IPS-NIHi11 (cell line): ENCODE measurements at regions not wholly inside any gene's neighbourhood (a gene's known extent, or its start where the extent isn't known, plus 50 kb on each side); places are given as distances from the start of the nearest gene placed in this dataset.
"Not testable (repeated sequence)": the region's sequence is repeated elsewhere in the genome, so short reads cannot be mapped to it uniquely, and the experiment has no call there.

Source experiments
- DNase-seq: peaks from one replicate; pipeline ENCODE4 v3.0.0; 2012; ENCODE audit warnings: mixed read lengths, low spot score

DNA sequence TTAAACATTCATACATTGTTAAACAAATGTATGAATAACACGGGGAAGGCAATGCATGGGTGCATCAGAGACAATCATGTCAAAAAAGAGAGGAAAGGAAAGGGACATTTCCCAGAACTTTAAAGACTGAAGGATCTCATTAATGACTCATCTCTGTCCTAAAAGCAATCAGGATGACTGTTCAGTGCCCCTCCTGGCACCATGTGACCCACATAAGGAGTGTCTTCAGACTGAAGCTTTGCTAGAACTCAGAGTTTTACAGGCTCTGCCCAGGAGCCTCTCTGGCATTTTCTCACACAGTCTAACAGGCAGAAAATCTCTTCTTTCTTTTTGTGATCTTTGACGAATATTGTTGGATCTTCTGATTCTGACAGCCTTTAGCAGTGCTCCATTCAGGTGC is 315.3 kb downstream of the OTUD1 start:
- DNase-seq = no peak

DNA sequence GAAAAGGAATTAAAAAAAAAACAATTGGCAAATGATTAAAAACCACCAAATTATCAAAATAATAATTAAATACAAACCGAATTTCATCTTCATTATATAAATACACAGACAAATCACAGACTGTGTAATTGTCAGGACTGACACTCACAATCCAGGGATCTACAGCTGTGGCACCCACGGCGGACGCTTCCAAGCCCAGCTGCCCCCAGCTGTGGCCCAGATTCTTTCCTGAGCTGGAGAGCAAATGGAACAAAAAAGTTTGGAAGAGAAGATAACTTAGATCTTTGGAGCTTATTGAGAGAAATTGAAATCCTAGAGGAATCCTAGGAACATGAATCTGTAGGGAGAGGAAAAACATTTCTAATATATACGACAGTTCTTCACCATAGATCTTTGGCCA is 316.1 kb downstream of the OTUD1 start:
- DNase-seq = no peak

DNA sequence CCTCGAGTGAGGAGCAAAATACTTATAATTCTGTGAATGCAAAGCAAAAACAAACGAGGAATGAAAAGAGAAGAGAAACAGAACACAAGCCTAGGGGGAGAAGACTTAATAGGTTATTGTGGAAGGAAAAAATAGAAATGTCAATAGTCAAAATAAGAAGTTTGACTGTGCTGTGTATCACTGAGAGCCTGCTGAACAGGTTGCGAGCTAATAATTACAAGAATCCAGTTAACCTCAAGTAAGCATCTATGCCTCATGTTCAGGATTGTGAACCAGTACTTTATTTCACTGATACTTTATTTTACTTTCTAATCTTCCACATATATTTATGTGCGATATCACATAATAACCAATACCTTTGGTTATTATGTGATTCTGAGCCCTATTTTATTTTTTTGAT is 316.7 kb downstream of the OTUD1 start:
- no peak for DNase-seq

DNA sequence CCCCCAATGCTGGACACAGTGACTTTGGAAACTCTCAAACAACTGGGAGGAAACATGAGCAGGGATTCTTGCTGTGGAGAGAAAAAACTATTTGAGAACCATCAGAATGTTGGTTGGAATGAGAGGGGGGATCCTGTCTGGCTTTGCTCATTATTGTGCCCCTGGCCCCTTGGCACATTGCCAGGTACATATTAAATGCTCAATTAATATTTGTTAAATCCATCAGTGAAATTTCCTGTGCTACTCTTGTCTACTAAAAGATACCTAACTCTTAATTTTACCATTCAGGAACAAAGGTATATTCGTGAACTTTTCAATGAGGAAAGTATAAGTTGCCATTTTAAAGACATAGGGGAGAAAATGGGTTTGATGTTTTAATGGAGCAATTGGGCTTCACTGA is 329.4 kb downstream of the OTUD1 start:
- DNase-seq = no peak

DNA sequence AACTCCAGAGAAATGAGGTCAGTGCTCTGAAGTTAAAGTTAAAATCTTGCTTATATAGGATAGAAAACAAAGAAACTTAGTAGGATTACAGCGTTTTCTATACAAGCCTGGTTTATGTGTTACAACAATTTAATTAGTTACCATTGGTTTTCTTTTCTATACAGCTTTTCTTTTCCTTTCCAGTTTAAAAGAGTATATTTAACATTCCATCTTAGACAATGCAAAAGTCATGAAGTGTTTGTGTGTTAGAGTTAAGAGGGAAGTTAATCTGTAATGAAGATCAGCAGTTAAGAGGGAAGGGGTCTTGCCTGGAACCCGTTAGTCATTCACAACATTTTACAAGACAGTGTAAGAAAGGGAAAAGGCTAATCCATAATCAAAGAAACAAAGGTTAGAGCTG is 338.3 kb downstream of the OTUD1 start:
- DNase-seq = no peak

DNA sequence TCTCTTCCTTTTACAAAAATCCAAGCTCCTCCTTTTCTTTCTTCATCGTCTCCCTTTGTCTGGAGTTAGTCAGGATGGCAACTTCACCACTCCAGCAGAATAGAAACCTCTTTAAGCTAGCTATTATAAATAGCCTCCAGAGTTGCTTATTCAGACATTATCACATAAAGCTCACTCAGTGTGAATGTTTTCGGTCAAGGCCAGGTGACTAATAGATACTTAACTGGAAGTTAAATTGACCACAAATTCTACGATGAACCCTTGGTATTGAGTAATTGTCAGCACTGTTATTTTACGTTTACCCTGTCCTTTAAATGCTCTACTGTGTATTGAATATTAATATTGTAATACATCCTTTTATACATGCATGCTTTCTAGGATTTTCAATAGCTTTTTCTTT is 340.4 kb downstream of the OTUD1 start:
- DNase-seq = no peak

DNA sequence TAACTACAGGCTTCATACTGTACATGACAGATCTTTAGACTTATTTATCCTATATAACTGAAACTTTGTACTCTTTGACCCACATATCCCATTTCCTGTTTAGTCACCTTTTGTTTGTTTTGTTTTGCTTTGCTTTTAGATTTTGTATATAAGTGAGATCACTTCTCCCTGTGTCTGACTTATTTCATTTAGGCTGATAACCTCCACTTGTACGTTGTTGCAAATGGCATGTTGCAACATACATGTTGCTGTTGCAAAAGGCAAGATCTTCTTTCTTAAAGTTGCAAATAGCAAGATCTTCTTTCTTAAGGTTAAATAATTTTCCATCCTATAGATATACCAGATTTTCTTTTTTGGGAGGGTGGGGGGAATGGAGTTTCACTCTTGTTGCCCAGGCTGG is 341.5 kb downstream of the OTUD1 start:
- DNase-seq = no peak

DNA sequence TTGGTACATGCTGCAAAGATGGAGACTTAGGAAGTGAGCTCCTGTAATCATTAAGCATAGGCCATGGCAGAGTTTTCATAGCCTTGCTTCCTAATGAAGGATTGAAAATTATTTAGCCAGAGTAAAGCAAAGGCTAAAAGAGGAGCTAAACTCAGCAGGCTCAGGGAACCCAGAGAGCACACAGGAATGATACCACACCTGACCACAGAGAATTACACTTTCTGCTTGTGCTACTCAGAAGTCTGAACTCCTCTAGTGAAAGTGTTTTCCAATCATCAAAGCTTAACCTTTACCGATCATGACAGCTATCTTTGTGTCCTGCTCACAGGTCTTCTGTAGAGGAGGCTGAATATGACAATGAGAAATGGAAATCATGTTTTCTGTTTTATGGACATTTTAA is 347.7 kb downstream of the OTUD1 start:
- no peak for DNase-seq

DNA sequence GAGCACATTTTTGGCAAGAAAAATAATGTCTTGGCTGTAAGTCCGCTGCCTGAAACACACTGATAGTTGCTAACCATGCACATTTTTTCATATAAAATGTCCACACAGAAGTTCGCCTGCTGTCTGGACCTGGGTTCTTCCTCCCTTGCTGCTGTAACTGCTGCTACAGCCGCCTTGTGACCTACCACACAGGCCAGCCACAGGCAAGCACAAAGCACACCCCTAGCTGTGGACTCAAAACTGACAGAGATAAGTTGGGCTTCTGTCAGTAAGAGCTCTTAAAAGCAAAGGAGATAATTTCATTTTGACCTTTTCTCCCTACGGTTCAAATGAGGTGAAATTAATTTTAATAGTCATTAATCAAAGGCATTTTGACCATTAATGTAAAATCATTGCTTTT is 354.7 kb downstream of the OTUD1 start:
- no peak for DNase-seq

DNA sequence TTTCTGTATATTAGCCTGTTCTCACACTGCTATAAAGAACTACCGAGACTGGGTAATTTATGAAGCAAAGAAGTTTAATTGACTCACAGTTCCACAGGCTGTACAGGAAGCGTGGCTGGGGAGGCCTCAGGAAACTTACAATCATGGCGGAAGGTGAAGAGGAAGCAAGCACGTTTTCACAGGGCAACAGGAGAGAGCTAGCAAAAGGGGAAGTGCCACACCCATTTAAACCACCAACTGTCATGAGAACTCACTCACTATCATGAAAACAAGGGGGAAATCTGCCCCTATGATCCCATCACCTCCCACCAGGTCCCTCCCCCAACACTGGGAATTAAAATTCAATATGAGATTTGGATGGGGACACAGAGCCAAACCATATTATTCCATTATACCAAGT is 358.6 kb downstream of the OTUD1 start:
- not testable (repeated sequence) for DNase-seq

DNA sequence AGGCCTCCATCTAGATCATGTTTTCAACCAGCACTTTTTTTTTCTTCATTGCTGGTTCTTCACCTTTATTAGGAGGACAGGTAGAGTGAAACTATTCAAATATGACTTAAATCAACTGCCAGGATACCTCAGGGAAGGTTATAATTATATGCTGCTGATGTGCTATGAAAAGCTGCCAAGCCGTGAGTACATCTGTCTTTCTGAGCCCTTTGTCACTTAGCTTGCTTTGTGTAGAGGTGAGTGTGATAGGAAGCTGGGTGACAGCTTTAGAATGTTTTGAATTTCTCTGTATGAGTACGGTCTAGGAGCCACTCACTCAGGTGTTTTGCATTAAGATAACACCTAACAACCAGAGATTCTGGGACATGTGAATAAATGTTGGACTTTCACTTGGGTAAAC is 365.2 kb downstream of the OTUD1 start:
- DNase-seq = no peak

DNA sequence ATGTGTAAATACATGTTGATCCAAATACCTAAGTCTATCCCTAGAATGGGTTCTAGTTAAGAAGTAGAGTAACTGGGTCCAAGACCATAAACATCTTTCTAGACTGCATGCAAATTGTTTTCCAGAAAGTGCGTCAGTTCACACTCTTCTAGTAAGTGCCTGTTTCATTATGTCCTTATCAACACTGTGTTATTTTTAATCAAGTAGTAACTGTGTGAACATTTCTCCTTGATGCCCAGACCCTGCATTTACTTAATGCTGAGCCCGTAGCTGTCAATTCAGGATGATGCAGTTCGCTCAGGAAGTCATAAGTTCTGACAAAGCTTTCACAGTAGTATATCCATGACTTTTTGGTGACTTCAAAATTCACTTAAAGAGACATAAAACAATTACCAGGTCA is 374.8 kb downstream of the OTUD1 start:
- no peak for DNase-seq

DNA sequence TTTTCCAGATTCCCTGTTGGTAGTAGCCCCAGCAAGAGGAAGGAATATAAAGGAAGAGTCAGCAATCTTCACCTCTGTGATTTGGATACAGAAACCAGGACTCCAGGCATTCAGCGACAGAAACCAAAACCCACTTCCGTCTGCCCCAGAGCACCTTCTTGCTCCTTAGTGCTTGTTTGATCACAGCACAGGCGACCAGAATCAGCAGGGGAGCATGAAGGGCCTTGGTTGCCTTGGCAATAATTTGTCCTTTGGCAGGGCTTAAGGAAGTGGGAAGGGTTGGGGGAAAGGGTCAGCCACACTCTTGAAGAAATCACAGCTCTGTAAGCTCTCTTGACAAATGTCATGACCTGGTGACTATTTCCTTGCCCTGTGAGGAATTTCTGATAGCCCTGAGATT is 379.6 kb downstream of the OTUD1 start:
- peak; percentile 4 for DNase-seq

DNA sequence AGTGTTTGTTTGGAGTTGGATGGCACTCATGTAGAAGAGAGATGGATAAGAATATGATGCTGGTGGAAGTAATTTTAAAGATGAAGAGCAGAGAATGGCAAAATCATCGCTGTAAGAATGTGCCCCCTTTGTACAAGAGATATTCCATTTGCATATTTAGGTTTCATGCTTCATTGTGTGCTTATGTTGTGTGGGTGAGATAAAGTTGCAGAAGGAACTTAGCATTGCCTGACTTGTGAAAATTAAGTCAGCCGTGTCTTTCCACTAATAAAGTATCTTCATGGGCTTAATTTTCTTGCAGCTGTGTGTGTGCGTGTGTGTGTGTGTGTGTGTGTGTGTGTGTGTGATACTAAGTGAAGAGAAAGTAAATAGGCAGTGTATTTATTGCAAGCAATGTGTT is 381.9 kb downstream of the OTUD1 start:
- no peak for DNase-seq

DNA sequence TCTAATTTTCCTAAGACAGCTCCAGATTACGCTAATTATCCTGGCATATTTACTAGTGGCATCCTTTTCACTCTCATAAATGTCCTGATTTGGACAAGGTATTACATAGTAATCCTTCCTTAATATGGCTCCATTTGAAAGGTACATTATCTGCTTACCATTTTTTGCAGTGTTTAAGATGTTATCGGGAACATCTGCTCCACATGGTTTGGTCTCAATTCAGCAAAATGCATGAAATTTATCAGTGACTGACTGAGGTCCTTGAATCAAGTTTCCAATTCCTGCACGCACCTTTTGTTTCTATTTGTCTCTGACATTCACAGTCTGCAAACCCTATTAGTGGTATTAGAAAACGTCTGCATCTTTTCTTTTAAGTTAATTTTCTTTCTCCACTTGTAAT is 384.1 kb upstream of the KIAA1217 start:
- DNase-seq = no peak

DNA sequence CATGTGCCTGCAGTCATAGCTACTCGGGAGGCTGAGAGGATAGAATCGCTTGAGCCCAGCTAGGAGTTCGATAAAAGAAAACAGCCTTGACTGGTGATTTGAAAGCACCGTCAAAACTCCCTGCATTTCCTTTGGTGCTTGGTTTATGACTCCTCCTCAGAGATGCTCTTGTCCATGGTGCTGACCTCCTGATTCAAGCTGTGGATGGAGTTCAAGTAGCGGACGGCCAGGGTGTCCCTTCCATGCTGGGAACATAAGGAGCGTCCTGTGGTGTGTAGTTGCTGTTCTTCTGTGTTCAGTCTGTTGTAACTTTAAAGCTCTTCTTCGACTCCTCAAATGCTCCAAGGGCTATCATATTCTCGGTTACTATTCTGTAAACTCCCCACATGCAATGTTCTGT is 382.5 kb upstream of the KIAA1217 start:
- peak; percentile 75 for DNase-seq

DNA sequence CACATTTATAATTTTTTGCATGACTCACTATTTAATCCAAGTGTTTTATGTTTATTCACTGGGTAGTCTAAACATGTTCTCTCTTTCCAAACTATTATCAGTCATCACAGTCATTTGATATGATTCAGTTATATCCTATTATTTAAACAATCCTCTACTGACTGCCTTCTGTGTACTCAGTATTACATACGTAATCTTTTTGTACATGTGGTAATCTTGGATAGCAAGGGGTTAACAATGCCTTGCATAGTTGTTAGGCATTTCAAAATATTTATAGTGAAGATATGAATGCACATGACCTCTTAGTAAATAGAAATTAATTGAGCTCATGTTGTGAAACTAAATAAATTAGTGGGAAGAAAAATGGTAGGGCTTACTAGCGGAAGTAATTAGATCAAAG is 379.4 kb upstream of the KIAA1217 start:
- no peak for DNase-seq

DNA sequence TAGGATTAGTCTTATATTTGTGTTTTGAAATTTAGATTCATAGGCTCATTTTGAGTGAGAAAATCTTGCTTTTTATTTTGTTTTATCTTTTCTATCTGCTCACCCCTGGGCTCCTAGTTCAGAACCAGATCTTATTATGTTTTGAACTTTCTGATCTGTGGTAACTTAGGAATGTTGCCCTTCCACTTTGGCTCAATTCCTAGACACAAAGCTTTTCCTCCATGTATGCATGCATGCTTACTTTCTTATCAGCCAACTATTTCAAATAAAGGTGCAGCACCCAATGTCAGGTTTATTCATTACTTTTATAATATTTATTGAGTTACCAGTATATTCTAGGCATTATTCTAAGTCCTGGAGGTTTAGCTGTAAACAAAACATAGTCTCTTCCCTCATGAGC is 374.8 kb upstream of the KIAA1217 start:
- no peak for DNase-seq

DNA sequence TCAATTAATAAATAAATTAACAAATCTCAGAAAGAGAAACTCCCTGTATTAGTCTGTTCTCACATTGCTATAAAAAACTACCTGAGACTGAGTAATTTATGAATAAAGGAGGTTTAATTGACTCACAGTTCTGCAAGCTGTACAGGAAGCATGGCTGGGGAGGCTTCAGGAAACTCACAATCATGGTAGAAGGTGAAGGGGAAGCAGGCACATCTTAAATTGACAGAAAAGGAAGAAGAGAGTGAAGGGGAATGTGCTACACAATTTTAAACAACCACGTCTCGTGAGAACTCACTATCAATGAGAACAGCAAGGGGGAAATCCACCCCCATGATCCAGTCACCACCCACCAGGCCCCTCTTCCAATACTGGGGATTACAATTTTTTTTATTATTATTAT is 358.3 kb upstream of the KIAA1217 start:
- no peak for DNase-seq

DNA sequence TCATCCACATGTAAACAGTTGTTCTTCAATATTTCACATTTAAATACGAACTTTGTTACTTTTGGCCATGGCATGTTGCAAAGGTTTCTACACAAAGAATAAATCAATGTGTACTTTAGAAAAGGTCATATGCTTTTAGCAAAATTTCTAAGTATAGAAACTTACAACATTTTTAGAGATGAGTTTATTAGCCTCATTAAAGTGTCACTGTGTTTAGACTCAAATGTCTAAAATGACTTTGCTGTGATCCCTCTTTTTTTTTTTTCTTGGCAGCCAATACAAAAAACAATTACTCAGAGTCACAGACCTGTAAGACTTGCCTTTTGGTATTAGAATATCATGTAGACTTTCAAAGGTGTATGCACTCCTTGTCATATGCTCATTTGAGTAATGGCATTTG is 349.3 kb upstream of the KIAA1217 start:
- DNase-seq = no peak

DNA sequence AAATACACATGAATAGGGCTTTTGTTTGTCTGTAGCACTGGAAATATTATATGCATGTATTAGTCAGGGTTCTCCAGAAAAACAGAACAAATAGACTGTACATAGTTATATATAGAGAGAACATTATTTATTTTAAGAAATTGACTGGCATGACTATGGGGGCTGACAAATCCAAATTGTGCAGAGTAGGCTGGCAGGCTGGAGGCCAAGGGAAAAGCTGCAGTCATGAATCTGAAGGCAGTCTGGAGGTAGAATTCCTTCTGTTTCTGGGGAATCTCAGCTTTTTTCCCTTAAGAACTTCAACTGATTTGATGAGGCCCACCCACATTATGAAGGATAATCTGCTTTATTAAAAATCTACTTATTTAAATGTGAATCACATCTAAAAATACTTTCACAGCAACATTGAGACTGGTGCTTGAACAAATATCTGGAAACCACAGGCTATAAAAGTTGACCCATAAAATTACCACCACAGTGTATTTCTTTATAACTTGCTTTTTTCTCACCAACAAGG is 344.2 kb upstream of the KIAA1217 start:
- DNase-seq = no peak

DNA sequence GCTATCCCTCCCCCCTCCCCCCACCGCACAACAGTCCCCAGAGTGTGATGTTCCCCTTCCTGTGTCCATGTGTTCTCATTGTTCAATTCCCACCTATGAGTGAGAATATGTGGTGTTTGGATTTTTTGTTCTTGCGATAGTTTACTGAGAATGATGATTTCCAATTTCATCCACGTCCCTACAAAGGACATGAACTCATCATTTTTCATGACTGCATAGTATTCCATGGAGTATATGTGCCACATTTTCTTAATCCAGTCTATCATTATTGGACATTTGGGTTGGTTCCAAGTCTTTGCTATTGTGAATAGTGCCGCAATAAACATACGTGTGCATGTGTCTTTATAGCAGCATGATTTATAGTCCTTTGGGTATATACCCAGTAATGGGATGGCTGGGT is 342.0 kb upstream of the KIAA1217 start:
- not testable (repeated sequence) for DNase-seq

DNA sequence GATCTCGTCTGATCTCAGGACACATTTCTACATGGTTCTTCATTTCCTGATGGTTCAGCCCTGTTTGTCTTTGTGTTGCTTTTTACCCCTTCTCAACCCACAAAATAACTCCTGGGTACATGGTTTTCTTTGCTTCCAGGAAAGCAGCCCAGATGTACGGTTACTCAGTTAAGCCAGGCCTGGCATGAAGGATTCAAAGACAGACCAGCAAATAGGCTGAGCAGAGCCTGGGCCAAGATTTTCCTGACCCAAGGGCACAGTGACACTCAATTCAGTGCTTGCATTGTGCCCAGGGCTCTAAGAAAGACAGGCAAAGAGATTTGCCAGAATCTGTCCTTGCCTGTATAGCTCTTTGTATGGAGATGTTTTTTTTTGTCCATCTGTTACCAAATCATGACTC is 340.8 kb upstream of the KIAA1217 start:
- DNase-seq = no peak

DNA sequence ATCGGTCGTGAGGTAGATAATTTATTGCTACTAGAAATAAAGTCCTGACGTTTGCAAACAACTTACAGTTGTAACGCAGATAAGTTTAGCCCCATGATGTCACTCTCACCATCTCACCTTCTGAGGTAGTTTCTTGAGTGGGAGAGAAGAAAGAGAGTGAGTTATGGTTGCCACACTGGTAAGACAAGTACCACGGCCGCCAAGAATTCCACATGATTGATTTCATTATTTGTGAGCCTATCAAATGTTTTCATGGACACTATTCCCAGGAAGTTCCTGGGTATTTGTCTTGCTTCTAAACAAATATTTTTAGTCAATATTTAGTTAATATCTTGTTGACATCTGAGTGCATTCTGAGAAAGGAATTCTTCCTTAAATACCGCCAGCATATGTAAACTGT is 339.4 kb upstream of the KIAA1217 start:
- DNase-seq = no peak

DNA sequence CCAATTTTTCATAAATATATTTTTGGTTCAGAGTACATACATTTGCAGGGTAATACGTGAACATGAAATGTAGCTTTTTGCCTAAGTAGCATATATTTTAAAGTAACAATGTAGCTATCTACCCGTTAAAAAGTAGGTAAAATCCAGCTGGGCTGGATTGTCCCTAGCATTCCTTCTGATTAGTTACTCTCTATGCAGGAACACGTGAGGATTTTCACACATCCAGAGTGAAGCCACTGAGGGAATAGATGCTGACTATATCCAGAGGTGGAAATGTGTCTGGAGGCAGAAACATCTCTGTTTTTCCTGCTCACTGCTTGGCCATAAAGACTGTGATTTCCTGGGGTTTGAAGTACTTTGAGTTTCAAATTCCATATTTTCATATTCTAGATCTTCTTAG is 338.9 kb upstream of the KIAA1217 start:
- no peak for DNase-seq
